Left lung (tissue), 4 donors: ENCODE measurements at regions not wholly inside any gene's neighbourhood (a gene's known extent, or its start where the extent isn't known, plus 50 kb on each side); places are given as distances from the start of the nearest gene placed in this dataset.
"Not testable (repeated sequence)": the region's sequence is repeated elsewhere in the genome, so short reads cannot be mapped to it uniquely, and the experiment has no call there.

Experiments used
- ATAC-seq: fragments of 200-7000 bp; cut with Tn5 transposase; one replicate; pipeline ENCODE4 v1.9.1; 2020; ENCODE audit warnings: moderate library complexity
- DNase-seq, 4 donors: peaks; one replicate each; pipeline ENCODE4 v3.0.0-alpha.2; 2013 to 2020
- H3K27ac ChIP-seq, 2 donors: fragments of 200-600 bp; sonication (generic) in 1 of 2; one replicate each; pipeline versions ENCODE4 v1.5.0 to v1.8.0; 2020 to 2021
- H3K27me3 ChIP-seq, 2 donors: fragments of 200-600 bp; sonication (generic) in 1 of 2; one replicate each; pipeline versions ENCODE4 v1.5.0 to v1.8.0; 2020 to 2021
- H3K36me3 ChIP-seq, 2 donors: fragments of 200-600 bp; sonication (generic) in 1 of 2; one replicate each; pipeline versions ENCODE4 v1.5.0 to v1.8.0; 2020 to 2021
- H3K4me1 ChIP-seq, 2 donors: fragments of 200-600 bp; one replicate each; pipeline ENCODE4 v1.8.0; 2021
- H3K4me3 ChIP-seq, 2 donors: fragments of 200-600 bp; sonication (generic) in 1 of 2; one replicate each; pipeline versions ENCODE4 v1.5.0 to v1.8.0; 2020 to 2021; ENCODE audit warnings: mild to moderate bottlenecking in 1 of 2
- H3K9me3 ChIP-seq, 2 donors: fragments of 200-600 bp; sonication (generic) in 1 of 2; one replicate each; pipeline versions ENCODE4 v1.5.0 to v1.8.0; 2020 to 2021
- CTCF ChIP-seq, 2 donors: fragments of 200-600 bp; sonication (generic) in 1 of 2; IDR thresholded peaks; one replicate each; pipeline versions ENCODE4 v1.5.0 to v1.8.0; 2021; ENCODE audit warnings: antibody characterized with exemption in 2 of 2
- intact Hi-C, 2 donors: fragments of 100-400 bp; cut with DNase I; formaldehyde crosslinking; loops; one replicate each; pipeline versions ENCODE4 v1.11.2 to v1.14.2; 2022
- donor health status: DM: no; HTN: yes; CAD: no.
- donor health status: DM: no; HTN: no; CAD: no.

GRCh38 chr7:142434666-142435167, 176.9 kb upstream of the PRSS58 start:
- H3K27me3 ChIP-seq, result no peaks in the 10 kb centered on the region
- H3K4me3 ChIP-seq, result no peak overlapping the region
- ATAC-seq (no peak), DNase-seq (no peak)
- no peak for TF ChIP-seq CTCF (IDR thresholded peaks at IDR 0.05)
- intact Hi-C loops, result no loop called here
- H3K9me3 ChIP-seq, result no peaks in the 10 kb centered on the region
- H3K27ac ChIP-seq, result no peak overlapping the region
- H3K36me3 ChIP-seq, result no peaks in the 10 kb centered on the region
- H3K4me1 ChIP-seq, result peaks cover 0 to 7% of the 10 kb centered on the region in 2 donors

GRCh38 chr7:142434133-142434532, 176.3 kb upstream of the PRSS58 start:
- H3K36me3 ChIP-seq, ATAC-seq, H3K9me3 ChIP-seq, H3K27ac ChIP-seq, H3K27me3 ChIP-seq, H3K4me3 ChIP-seq, DNase-seq, intact Hi-C loops, H3K4me1 ChIP-seq: not testable (repeated sequence)

GRCh38 chr7:142432377-142432776, 174.5 kb upstream of the PRSS58 start:
- Histone ChIP-seq H3K4me3 (no peak overlapping the region), H3K36me3 (no peaks in the 10 kb centered on the region), H3K4me1 (no peaks in the 10 kb centered on the region), H3K9me3 (no peaks in the 10 kb centered on the region), H3K27me3 (no peaks in the 10 kb centered on the region), H3K27ac (no peak overlapping the region)
- ATAC-seq (no peak), DNase-seq (no peak)
- intact Hi-C loops, result no loop called here
- no peak for TF ChIP-seq CTCF (IDR thresholded peaks at IDR 0.05)

- DNase-seq (no peak), ATAC-seq (no peak)
- intact Hi-C loops, result no loop called here
- Histone ChIP-seq H3K27ac (no peak overlapping the region), H3K4me3 (no peak overlapping the region), H3K36me3 (no peaks in the 10 kb centered on the region), H3K4me1 (no peaks in the 10 kb centered on the region), H3K9me3 (no peaks in the 10 kb centered on the region), H3K27me3 (no peaks in the 10 kb centered on the region)
- TF ChIP-seq CTCF (IDR thresholded peaks at IDR 0.05), result no peak
These were observed 173.6 kb upstream of the PRSS58 start for GRCh38 chr7:142431491-142431890.

GRCh38 chr7:142428094-142428493, 170.2 kb upstream of the PRSS58 start:
- Histone ChIP-seq H3K4me1 (no peaks in the 10 kb centered on the region), H3K36me3 (no peaks in the 10 kb centered on the region), H3K9me3 (no peaks in the 10 kb centered on the region), H3K27ac (no peak overlapping the region), H3K27me3 (no peaks in the 10 kb centered on the region), H3K4me3 (no peak overlapping the region)
- no peak for ATAC-seq
- DNase-seq, result no peak
- intact Hi-C loops, result no loop called here
- TF ChIP-seq CTCF (IDR thresholded peaks at IDR 0.05), result no peak

GRCh38 chr7:142425281-142425680, 167.4 kb upstream of the PRSS58 start:
- H3K4me1 ChIP-seq, result no peaks in the 10 kb centered on the region
- H3K27ac ChIP-seq, result no peak overlapping the region
- ATAC-seq, result no peak
- H3K4me3 ChIP-seq, result no peak overlapping the region
- H3K27me3 ChIP-seq, result no peaks in the 10 kb centered on the region
- no peak for DNase-seq
- TF ChIP-seq CTCF (IDR thresholded peaks at IDR 0.05), result no peak
- intact Hi-C loops, result no loop called here
- no peaks in the 10 kb centered on the region for H3K36me3 ChIP-seq
- no peaks in the 10 kb centered on the region for H3K9me3 ChIP-seq
